Adrenal gland (tissue), 9 donors: ENCODE measurements at regions not wholly inside any gene's neighbourhood (a gene's known extent, or its start where the extent isn't known, plus 50 kb on each side); places are given as distances from the start of the nearest gene placed in this dataset.

ENCODE experiments used
- DNase-seq, 7 donors: peaks; one replicate each; pipeline ENCODE4 v3.0.0-alpha.2; 2019 to 2020
- H3K27ac ChIP-seq, 5 donors: fragments of 200-600 bp; sonication (generic) in 4 of 5; 1 replicate in 3 of 5; 2 replicates in 2 of 5; pipeline versions ENCODE4 v1.5.1 to v1.8.0; 2016 to 2020; ENCODE audit warnings: mild to moderate bottlenecking in 1 of 5
- H3K27me3 ChIP-seq: fragments of 200-600 bp; 2 replicates; pipeline ENCODE4 v1.8.0; 2021
- H3K36me3 ChIP-seq, 2 donors: fragments of 200-600 bp; replicated peaks in 1 of 2; 1 replicate in 1 of 2; 2 replicates in 1 of 2; pipeline versions ENCODE4 v1.5.1 to v1.8.0; 2018 to 2022
- H3K4me1 ChIP-seq, 2 donors: fragments of 200-600 bp; replicated peaks in 1 of 2; 1 replicate in 1 of 2; 2 replicates in 1 of 2; pipeline versions ENCODE4 v1.5.1 to v1.8.0; 2018 to 2021
- H3K4me3 ChIP-seq, 4 donors: fragments of 200-600 bp; sonication (generic) in 3 of 4; one replicate each; pipeline ENCODE4 v1.5.1; 2016 to 2018
- H3K9me3 ChIP-seq, 3 donors: fragments of 200-600 bp; sonication (generic) in 1 of 3; replicated peaks in 1 of 3; 1 replicate in 2 of 3; 2 replicates in 1 of 3; pipeline versions ENCODE4 v1.5.1 to v1.8.0; 2016 to 2021
- CTCF ChIP-seq, 6 experiments: fragments of 450-650 bp in 4 of 6; fragments of 200-600 bp in 2 of 6; sonication (generic) in 1 of 6; IDR thresholded peaks; 1 replicate in 5 of 6; 2 replicates in 1 of 6; pipeline versions ENCODE4 v1.5.1 to v1.8.0; 2016 to 2021; ENCODE audit warnings: antibody characterized with exemption in 6 of 6, mild to moderate bottlenecking in 2 of 6, moderate library complexity in 1 of 6
- POLR2A ChIP-seq, 2 donors: fragments of 450-650 bp; IDR thresholded peaks; one replicate each; pipeline ENCODE4 v1.6.1; 2017; ENCODE audit warnings: antibody characterized with exemption in 2 of 2, mild to moderate bottlenecking in 2 of 2, moderate library complexity in 1 of 2
- WGBS, 4 donors: extraction: QIAGEN DNeasy Blood & Tissue Kit in 2 of 4; methylation state at CpG; one replicate each; pipeline versions ENCODE4 v1.1.5 to v1.1.7; 2013 to 2017; 5-methylcytosine and 5-hydroxymethylcytosine counted together
- intact Hi-C, 2 donors: fragments of 100-400 bp; cut with DNase I; formaldehyde crosslinking; loops; one replicate each; pipeline versions ENCODE4 v1.14.1 to v1.15.0; 2022 to 2023
- donor health status: healthy with polysubstance abuse.
- donor health status: Bipolar disorder and iron deficiency.
- donor health status: DM: yes; HTN: yes; CAD: no.
- donor health status: DM: no; HTN: no; CAD: no.
- donor health status: DM: no; HTN: no; CAD: no.

- Histone ChIP-seq H3K4me1 (no peaks in the 10 kb centered on the region), H3K27ac (no peak overlapping the region), H3K9me3 (no peaks in the 10 kb centered on the region), H3K27me3 (no peaks in the 10 kb centered on the region), H3K36me3 (no peaks in the 10 kb centered on the region), H3K4me3 (no peak overlapping the region)
- no peak for DNase-seq
- TF ChIP-seq POLR2A (IDR thresholded peaks at IDR 0.05) (no peak), CTCF (IDR thresholded peaks at IDR 0.05) (no peak)
- intact Hi-C loops = no loop called here
- WGBS, 4 donors = 75 to 87% (median 83%) methylated on average over 1 of the region's 1 CpG
These were observed 1343.5 kb downstream of the SUCLG1 start for GRCh38 chr2:83115606-83116005.

GRCh38 chr2:83115155-83115554 is 1343.9 kb downstream of the SUCLG1 start:
- Histone ChIP-seq H3K9me3 (no peaks in the 10 kb centered on the region), H3K36me3 (no peaks in the 10 kb centered on the region), H3K4me3 (no peak overlapping the region), H3K4me1 (no peaks in the 10 kb centered on the region), H3K27me3 (no peaks in the 10 kb centered on the region), H3K27ac (no peak overlapping the region)
- no peak for TF ChIP-seq POLR2A (IDR thresholded peaks at IDR 0.05)
- no peak for DNase-seq
- 67 to 84% (median 73%) methylated on average over 1 of the region's 1 CpG for WGBS, 4 donors
- intact Hi-C loops = no loop called here

GRCh38 chr2:83113953-83114352 is 1345.1 kb downstream of the SUCLG1 start:
- Histone ChIP-seq H3K27me3 (no peaks in the 10 kb centered on the region), H3K36me3 (no peaks in the 10 kb centered on the region), H3K27ac (no peak overlapping the region), H3K9me3 (no peaks in the 10 kb centered on the region), H3K4me1 (no peaks in the 10 kb centered on the region), H3K4me3 (no peak overlapping the region)
- DNase-seq = no peak
- 86 to 98% (median 92%) methylated on average over 3 of the region's 3 CpGs for WGBS, 4 donors
- intact Hi-C loops = no loop called here
- TF ChIP-seq CTCF (IDR thresholded peaks at IDR 0.05) (no peak), POLR2A (IDR thresholded peaks at IDR 0.05) (no peak)

- WGBS, 4 donors = 75 to 83% (median 81%) methylated on average over 2 of the region's 2 CpGs
These were observed 1346.2 kb downstream of the SUCLG1 start for GRCh38 chr2:83112858-83113257.

More at GRCh38 chr2:83112858-83113257, 1346.2 kb downstream of the SUCLG1 start:
- H3K27ac ChIP-seq = no peak overlapping the region
- intact Hi-C loops = no loop called here
- TF ChIP-seq POLR2A (IDR thresholded peaks at IDR 0.05) (no peak), CTCF (IDR thresholded peaks at IDR 0.05) (no peak)
- DNase-seq = no peak
- H3K36me3 ChIP-seq = no peaks in the 10 kb centered on the region
- no peak overlapping the region for H3K4me3 ChIP-seq
- no peaks in the 10 kb centered on the region for H3K9me3 ChIP-seq
- no peaks in the 10 kb centered on the region for H3K4me1 ChIP-seq
- H3K27me3 ChIP-seq = no peaks in the 10 kb centered on the region
